ENCODE measurements at regions not wholly inside any gene's neighbourhood (a gene's known extent, or its start where the extent isn't known, plus 50 kb on each side); places are given as distances from the start of the nearest gene placed in this dataset.

- no peak overlapping the region for H3K4me3 ChIP-seq (ENCODE audit: low read depth in 1 of 2, low read length in 2 of 2)
- H3K9me3 ChIP-seq (ENCODE audit: low read length), result no peaks in the 10 kb centered on the region
- no peaks in the 10 kb centered on the region for H3K27me3 ChIP-seq (ENCODE audit: control insufficient read depth in 1 of 2, insufficient read depth in 2 of 2, low read length in 2 of 2)
- no peak overlapping the region for H3K9ac ChIP-seq (ENCODE audit: low read length)
- no peaks in the 10 kb centered on the region for H3K4me1 ChIP-seq (ENCODE audit: insufficient read depth, low read length)
- H3K36me3 ChIP-seq (ENCODE audit: insufficient read depth, low read length), result no peaks in the 10 kb centered on the region
- H3K27ac ChIP-seq (ENCODE audit: low read depth, low read length), result no peak overlapping the region
Observed at GRCh38 chr2:175540421-175540820, 358.9 kb upstream of the ATP5MC3 start.

DNA sequence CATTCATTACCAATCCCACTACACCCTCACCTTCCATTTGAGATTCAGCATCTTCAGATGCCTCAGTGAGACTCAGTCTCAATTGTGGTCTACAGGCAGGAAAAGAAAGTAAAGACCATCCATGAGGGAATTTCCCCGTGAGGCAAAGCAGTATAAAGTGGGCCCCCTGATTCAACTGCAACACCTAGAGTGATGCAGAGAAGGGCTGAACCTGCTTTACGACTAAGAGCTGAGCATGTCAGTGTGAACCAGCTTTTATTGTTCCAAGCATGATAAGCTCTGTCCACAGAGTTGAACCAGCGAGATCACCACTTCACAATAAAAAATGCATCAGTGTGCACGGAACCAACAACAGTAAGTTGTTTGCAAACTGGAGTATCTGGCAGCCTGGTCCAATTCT is 357.6 kb upstream of the ATP5MC3 start:
- H3K4me3 ChIP-seq (ENCODE audit: low read depth in 1 of 2, low read length in 2 of 2), result no peak overlapping the region
- H3K9ac ChIP-seq (ENCODE audit: low read length), result no peak overlapping the region
- no peak overlapping the region for H3K27ac ChIP-seq (ENCODE audit: low read depth, low read length)
- no peaks in the 10 kb centered on the region for H3K9me3 ChIP-seq (ENCODE audit: low read length)
- H3K36me3 ChIP-seq (ENCODE audit: insufficient read depth, low read length), result no peaks in the 10 kb centered on the region
- H3K27me3 ChIP-seq (ENCODE audit: control insufficient read depth in 1 of 2, insufficient read depth in 2 of 2, low read length in 2 of 2), result no peaks in the 10 kb centered on the region
- no peaks in the 10 kb centered on the region for H3K4me1 ChIP-seq (ENCODE audit: insufficient read depth, low read length)

DNA sequence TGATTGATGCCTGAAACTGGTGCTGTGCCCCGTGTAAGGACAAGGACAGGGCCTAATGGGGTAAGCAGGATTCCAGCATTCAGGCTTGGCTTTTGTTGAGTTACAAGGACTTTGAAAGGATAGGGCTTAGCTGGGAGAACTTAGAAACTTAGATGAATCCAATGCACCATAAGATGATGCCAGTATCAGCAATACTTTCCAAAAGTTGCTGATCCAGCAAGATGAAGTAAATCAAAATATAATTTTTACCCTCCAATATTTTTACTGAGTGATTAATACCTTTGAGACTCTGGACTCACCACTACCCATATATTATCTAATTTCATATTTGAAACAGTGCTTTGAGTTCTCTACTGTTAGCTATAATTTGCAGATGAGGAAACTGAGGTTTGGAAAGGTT is 354.5 kb upstream of the ATP5MC3 start:
- Histone ChIP-seq H3K9me3 (ENCODE audit: low read length) (no peaks in the 10 kb centered on the region), H3K36me3 (ENCODE audit: insufficient read depth, low read length) (no peaks in the 10 kb centered on the region), H3K9ac (ENCODE audit: low read length) (no peak overlapping the region), H3K4me3 (ENCODE audit: low read depth in 1 of 2, low read length in 2 of 2) (no peak overlapping the region), H3K4me1 (ENCODE audit: insufficient read depth, low read length) (no peaks in the 10 kb centered on the region), H3K27ac (ENCODE audit: low read depth, low read length) (no peak overlapping the region), H3K27me3 (ENCODE audit: control insufficient read depth in 1 of 2, insufficient read depth in 2 of 2, low read length in 2 of 2) (no peaks in the 10 kb centered on the region)

GRCh38 chr2:175535631-175536030 is 354.1 kb upstream of the ATP5MC3 start:
- Histone ChIP-seq H3K4me1 (ENCODE audit: insufficient read depth, low read length) (no peaks in the 10 kb centered on the region), H3K36me3 (ENCODE audit: insufficient read depth, low read length) (no peaks in the 10 kb centered on the region), H3K4me3 (ENCODE audit: low read depth in 1 of 2, low read length in 2 of 2) (no peak overlapping the region), H3K27ac (ENCODE audit: low read depth, low read length) (no peak overlapping the region), H3K27me3 (ENCODE audit: control insufficient read depth in 1 of 2, insufficient read depth in 2 of 2, low read length in 2 of 2) (no peaks in the 10 kb centered on the region), H3K9ac (ENCODE audit: low read length) (no peak overlapping the region), H3K9me3 (ENCODE audit: low read length) (no peaks in the 10 kb centered on the region)

DNA sequence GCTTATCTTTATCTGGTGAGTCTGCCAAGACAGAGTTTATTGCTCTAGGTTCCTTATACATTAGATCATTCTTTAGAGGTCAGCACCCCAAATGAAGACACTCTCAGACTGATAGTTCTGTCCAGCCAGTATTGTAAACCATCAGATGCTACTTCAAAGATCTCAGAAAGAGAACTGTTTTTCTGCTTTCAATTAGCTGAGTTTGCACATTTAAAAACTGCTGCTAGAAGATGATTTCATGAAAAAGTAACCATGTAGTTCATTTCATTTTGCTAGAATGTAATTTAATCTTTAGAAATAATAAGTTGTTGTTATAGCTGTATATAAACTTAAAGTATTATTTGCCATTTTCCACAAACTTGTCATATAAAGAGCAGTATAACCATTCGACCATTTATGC is 344.5 kb upstream of the ATP5MC3 start:
- H3K4me3 ChIP-seq (ENCODE audit: low read depth in 1 of 2, low read length in 2 of 2), result no peak overlapping the region
- H3K27me3 ChIP-seq (ENCODE audit: control insufficient read depth in 1 of 2, insufficient read depth in 2 of 2, low read length in 2 of 2), result no peaks in the 10 kb centered on the region

GRCh38 chr2:175523001-175523400 is 341.5 kb upstream of the ATP5MC3 start:
- H3K4me3 ChIP-seq (ENCODE audit: low read depth in 1 of 2, low read length in 2 of 2), result no peak overlapping the region
- no peak overlapping the region for H3K9ac ChIP-seq (ENCODE audit: low read length)
- no peaks in the 10 kb centered on the region for H3K36me3 ChIP-seq (ENCODE audit: insufficient read depth, low read length)
- H3K4me1 ChIP-seq (ENCODE audit: insufficient read depth, low read length), result no peaks in the 10 kb centered on the region
- no peak overlapping the region for H3K27ac ChIP-seq (ENCODE audit: low read depth, low read length)
- H3K9me3 ChIP-seq (ENCODE audit: low read length), result no peaks in the 10 kb centered on the region
- H3K27me3 ChIP-seq (ENCODE audit: control insufficient read depth in 1 of 2, insufficient read depth in 2 of 2, low read length in 2 of 2), result no peaks in the 10 kb centered on the region

More for the DNA sequence above, 344.5 kb upstream of the ATP5MC3 start:
- no peak overlapping the region for H3K9ac ChIP-seq (ENCODE audit: low read length)
- H3K4me1 ChIP-seq (ENCODE audit: insufficient read depth, low read length), result no peaks in the 10 kb centered on the region
- H3K9me3 ChIP-seq (ENCODE audit: low read length), result no peaks in the 10 kb centered on the region
- no peak overlapping the region for H3K27ac ChIP-seq (ENCODE audit: low read depth, low read length)
- H3K36me3 ChIP-seq (ENCODE audit: insufficient read depth, low read length), result no peaks in the 10 kb centered on the region

DNA sequence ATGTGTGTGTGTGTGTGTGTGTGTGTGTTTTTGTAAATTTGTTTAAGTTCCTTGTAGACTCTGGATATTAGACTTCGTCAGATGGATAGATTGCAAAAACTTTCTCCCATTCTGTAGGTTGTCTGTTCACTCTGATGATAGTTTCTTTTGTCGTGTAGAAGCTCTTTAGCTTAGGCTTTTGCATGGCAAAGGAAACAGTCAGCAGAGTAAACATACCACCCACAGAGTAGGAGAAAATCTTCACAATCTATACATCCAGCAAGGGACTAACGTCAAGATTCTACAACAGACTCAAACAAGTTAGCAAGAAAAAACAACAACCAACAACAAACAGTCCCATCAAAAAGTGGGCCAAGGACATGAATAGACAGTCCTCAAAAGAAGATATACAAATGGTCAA is 336.7 kb upstream of the ATP5MC3 start:
- H3K9me3 ChIP-seq (ENCODE audit: low read length), result no peaks in the 10 kb centered on the region
- H3K4me3 ChIP-seq (ENCODE audit: low read depth in 1 of 2, low read length in 2 of 2), result no peak overlapping the region
- no peaks in the 10 kb centered on the region for H3K27me3 ChIP-seq (ENCODE audit: control insufficient read depth in 1 of 2, insufficient read depth in 2 of 2, low read length in 2 of 2)
- H3K27ac ChIP-seq (ENCODE audit: low read depth, low read length), result no peak overlapping the region
- H3K36me3 ChIP-seq (ENCODE audit: insufficient read depth, low read length), result no peaks in the 10 kb centered on the region
- no peaks in the 10 kb centered on the region for H3K4me1 ChIP-seq (ENCODE audit: insufficient read depth, low read length)
- H3K9ac ChIP-seq (ENCODE audit: low read length), result no peak overlapping the region

GRCh38 chr2:175516555-175516954 is 335.0 kb upstream of the ATP5MC3 start:
- Histone ChIP-seq H3K27ac (ENCODE audit: low read depth, low read length) (no peak overlapping the region), H3K9me3 (ENCODE audit: low read length) (no peaks in the 10 kb centered on the region), H3K4me3 (ENCODE audit: low read depth in 1 of 2, low read length in 2 of 2) (no peak overlapping the region), H3K27me3 (ENCODE audit: control insufficient read depth in 1 of 2, insufficient read depth in 2 of 2, low read length in 2 of 2) (no peaks in the 10 kb centered on the region), H3K9ac (ENCODE audit: low read length) (no peak overlapping the region), H3K36me3 (ENCODE audit: insufficient read depth, low read length) (no peaks in the 10 kb centered on the region), H3K4me1 (ENCODE audit: insufficient read depth, low read length) (no peaks in the 10 kb centered on the region)

- no peak overlapping the region for H3K27ac ChIP-seq (ENCODE audit: low read depth, low read length)
- no peak overlapping the region for H3K4me3 ChIP-seq (ENCODE audit: low read depth in 1 of 2, low read length in 2 of 2)
- H3K36me3 ChIP-seq (ENCODE audit: insufficient read depth, low read length), result no peaks in the 10 kb centered on the region
- H3K9me3 ChIP-seq (ENCODE audit: low read length), result peaks cover 4% of the 10 kb centered on the region
- H3K9ac ChIP-seq (ENCODE audit: low read length), result no peak overlapping the region
- no peaks in the 10 kb centered on the region for H3K4me1 ChIP-seq (ENCODE audit: insufficient read depth, low read length)
- no peaks in the 10 kb centered on the region for H3K27me3 ChIP-seq (ENCODE audit: control insufficient read depth in 1 of 2, insufficient read depth in 2 of 2, low read length in 2 of 2)
Observed at GRCh38 chr2:175500255-175500654, 318.7 kb upstream of the ATP5MC3 start.

DNA sequence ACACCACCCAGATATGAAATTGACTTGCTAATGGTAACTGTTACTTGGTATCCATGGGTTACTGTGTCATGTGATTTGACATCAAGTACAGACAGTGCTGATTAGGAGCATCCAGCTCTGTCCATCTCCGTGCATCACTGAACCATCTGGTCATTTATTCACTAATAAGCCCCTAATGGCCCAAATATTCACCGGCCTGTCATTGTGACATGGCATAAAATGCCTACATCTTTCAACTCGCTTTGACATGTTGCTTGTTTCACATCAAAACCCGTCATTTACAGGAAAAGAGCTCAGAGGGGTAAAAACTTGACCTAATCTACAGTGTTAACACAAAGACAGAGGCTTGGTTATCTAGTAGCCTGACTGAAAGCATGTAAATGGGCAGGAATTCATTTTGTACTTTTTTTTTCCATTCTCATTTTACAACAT is 308.9 kb upstream of the ATP5MC3 start:
- Histone ChIP-seq H3K4me1 (ENCODE audit: insufficient read depth, low read length) (no peaks in the 10 kb centered on the region), H3K9ac (ENCODE audit: low read length) (no peak overlapping the region), H3K36me3 (ENCODE audit: insufficient read depth, low read length) (no peaks in the 10 kb centered on the region), H3K4me3 (ENCODE audit: low read depth in 1 of 2, low read length in 2 of 2) (no peak overlapping the region), H3K27me3 (ENCODE audit: control insufficient read depth in 1 of 2, insufficient read depth in 2 of 2, low read length in 2 of 2) (no peaks in the 10 kb centered on the region), H3K9me3 (ENCODE audit: low read length) (no peaks in the 10 kb centered on the region), H3K27ac (ENCODE audit: low read depth, low read length) (no peak overlapping the region)

DNA sequence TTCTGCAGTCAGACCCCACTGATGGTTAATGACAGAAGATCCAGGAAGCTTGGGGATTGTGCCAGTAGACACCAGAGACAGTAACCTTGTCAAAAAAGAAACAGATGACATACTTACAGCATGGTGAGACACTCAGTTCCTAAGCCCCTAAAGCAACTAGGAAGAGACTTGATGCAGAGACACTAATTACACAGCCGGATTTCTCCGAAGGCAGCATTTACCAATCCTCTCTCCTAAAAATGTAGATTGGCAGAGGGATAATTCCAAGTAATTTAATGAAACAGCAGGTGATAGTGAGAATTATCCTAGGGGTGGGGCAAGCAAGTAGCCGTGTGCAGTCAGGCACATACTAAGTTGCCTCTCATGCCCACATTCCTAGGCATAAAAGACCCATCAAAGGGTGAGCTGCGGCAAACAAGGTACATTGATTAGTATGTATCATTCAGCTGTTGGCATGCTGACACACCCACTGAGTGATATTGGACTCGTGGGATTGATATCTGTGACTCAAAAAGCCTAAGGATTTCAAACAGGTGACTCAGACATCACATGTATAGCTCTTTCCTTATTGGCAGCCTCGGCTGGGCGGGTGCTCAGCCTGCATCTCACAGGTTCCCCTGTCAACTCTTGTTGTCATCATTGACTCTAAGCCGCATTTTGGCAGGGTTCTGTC is 296.7 kb upstream of the ATP5MC3 start:
- H3K4me3 ChIP-seq (ENCODE audit: low read depth in 1 of 2, low read length in 2 of 2), result no peak overlapping the region
- no peaks in the 10 kb centered on the region for H3K27me3 ChIP-seq (ENCODE audit: control insufficient read depth in 1 of 2, insufficient read depth in 2 of 2, low read length in 2 of 2)
- H3K36me3 ChIP-seq (ENCODE audit: insufficient read depth, low read length), result no peaks in the 10 kb centered on the region
- no peak overlapping the region for H3K27ac ChIP-seq (ENCODE audit: low read depth, low read length)
- no peak overlapping the region for H3K9ac ChIP-seq (ENCODE audit: low read length)
- H3K4me1 ChIP-seq (ENCODE audit: insufficient read depth, low read length), result no peaks in the 10 kb centered on the region
- H3K9me3 ChIP-seq (ENCODE audit: low read length), result no peaks in the 10 kb centered on the region

- H3K9ac ChIP-seq (ENCODE audit: low read length), result no peak overlapping the region
Observed at GRCh38 chr2:175476948-175477347, 295.4 kb upstream of the ATP5MC3 start.

More at GRCh38 chr2:175476948-175477347, 295.4 kb upstream of the ATP5MC3 start:
- H3K36me3 ChIP-seq (ENCODE audit: insufficient read depth, low read length), result no peaks in the 10 kb centered on the region
- no peaks in the 10 kb centered on the region for H3K27me3 ChIP-seq (ENCODE audit: control insufficient read depth in 1 of 2, insufficient read depth in 2 of 2, low read length in 2 of 2)
- no peaks in the 10 kb centered on the region for H3K9me3 ChIP-seq (ENCODE audit: low read length)
- H3K4me3 ChIP-seq (ENCODE audit: low read depth in 1 of 2, low read length in 2 of 2), result no peak overlapping the region
- no peaks in the 10 kb centered on the region for H3K4me1 ChIP-seq (ENCODE audit: insufficient read depth, low read length)
- no peak overlapping the region for H3K27ac ChIP-seq (ENCODE audit: low read depth, low read length)

All from muscle layer of colon (tissue), 2 donors.